ENCODE measurements at regions not wholly inside any gene's neighbourhood (a gene's known extent, or its start where the extent isn't known, plus 50 kb on each side); places are given as distances from the start of the nearest gene placed in this dataset.

DNA sequence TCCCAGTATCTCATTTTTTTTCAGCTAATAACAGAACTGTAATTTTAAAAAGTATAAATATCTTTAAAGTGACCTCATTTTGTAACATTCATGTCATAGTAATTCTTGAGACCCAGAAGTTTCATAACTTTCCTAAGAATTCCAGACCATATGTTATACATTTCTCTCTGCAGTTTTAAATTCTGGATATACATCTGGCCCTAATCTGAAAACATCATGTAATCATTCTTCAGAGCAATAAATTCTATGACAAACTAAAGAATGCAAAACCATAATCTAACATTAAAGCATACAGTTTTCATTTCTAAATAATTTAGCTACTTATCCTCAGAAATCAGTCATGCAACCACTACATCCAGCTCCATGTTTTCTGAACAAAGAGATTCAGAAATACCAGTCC is 198.3 kb upstream of the SLC35G4 start:
- no peak for TF ChIP-seq POLR2A (IDR thresholded peaks at IDR 0.05)
- TF ChIP-seq, protein P1, sequence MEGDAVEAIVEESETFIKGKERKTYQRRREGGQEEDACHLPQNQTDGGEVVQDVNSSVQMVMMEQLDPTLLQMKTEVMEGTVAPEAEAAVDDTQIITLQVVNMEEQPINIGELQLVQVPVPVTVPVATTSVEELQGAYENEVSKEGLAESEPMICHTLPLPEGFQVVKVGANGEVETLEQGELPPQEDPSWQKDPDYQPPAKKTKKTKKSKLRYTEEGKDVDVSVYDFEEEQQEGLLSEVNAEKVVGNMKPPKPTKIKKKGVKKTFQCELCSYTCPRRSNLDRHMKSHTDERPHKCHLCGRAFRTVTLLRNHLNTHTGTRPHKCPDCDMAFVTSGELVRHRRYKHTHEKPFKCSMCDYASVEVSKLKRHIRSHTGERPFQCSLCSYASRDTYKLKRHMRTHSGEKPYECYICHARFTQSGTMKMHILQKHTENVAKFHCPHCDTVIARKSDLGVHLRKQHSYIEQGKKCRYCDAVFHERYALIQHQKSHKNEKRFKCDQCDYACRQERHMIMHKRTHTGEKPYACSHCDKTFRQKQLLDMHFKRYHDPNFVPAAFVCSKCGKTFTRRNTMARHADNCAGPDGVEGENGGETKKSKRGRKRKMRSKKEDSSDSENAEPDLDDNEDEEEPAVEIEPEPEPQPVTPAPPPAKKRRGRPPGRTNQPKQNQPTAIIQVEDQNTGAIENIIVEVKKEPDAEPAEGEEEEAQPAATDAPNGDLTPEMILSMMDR (IDR thresholded peaks at IDR 0.05): no peak
